Activated CD4-positive, alpha-beta T cell treated with anti-CD3 and anti-CD28 coated beads, Interleukin-2, amount 50 U/mL, for 48 hours (primary cell): ENCODE measurements at regions not wholly inside any gene's neighbourhood (a gene's known extent, or its start where the extent isn't known, plus 50 kb on each side); places are given as distances from the start of the nearest gene placed in this dataset.
"Not testable (repeated sequence)": the region's sequence is repeated elsewhere in the genome, so short reads cannot be mapped to it uniquely, and the experiment has no call there.

ENCODE experiments used
- DNase-seq, 2 experiments: peaks; one replicate each; pipeline ENCODE4 v3.0.0-alpha.2; 2020

DNA sequence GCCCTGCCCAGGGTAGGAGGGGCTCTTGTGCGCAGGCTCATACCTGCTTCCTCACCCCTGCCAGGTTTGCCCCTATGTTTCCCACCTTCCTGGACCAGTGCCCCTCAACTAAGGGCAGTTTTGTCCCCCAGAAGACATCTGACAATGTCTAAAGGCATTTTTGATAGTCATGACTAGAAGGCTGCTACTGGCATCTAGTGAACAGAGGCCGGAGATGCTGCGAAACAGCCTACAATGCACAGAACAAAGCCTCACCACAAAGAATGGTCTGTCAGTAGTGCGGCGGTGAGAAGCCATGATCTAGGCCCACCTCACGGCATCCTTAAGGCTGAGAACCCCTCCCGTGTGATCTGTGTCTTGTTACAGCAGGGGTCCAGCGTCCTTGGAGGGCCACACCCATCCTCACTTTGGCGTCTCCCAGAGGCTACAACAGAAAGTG lies 96.0 kb downstream of the TMEM17 start:
- DNase-seq: no peak

DNA sequence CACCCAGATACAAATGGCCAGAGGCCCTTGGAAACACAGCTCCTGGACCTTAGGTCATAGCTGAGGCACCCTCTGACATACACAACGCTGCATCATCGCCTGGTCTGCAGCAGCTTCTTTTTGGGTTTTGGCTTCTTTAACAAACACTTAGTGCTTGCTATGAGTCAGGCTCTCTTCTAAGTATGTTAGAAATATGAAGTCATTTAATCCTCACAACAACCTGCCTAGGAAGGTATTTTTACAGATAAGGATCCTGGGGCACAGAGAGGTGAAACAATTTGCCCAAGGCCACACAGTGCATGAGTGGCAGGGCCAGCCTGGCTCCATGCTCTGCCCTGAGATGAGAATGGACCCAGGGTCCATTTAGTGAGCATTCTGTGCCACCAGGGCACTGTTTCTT lies 96.6 kb downstream of the TMEM17 start:
- DNase-seq: no peak

DNA sequence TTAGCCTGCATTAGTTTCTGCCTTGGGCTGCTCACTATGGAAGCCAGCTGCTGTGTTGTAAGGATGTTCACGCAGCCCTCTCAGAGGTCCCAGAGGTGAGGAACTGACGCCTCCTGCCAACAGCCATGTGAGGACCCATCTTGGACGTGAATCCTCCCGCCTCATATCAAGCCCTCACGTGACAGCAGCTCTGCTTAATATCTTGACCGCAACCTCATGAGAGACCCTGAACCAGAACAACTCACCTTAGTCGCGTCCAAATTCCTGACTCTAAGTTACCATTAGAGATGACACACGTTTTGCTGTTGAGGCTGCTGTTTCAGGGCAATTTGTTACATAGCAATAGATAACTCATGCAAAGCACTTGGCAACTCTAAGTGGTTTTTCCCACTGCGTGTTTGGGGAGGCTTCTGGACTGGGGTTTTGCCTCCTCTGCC lies 97.7 kb downstream of the TMEM17 start:
- DNase-seq: no peak

DNA sequence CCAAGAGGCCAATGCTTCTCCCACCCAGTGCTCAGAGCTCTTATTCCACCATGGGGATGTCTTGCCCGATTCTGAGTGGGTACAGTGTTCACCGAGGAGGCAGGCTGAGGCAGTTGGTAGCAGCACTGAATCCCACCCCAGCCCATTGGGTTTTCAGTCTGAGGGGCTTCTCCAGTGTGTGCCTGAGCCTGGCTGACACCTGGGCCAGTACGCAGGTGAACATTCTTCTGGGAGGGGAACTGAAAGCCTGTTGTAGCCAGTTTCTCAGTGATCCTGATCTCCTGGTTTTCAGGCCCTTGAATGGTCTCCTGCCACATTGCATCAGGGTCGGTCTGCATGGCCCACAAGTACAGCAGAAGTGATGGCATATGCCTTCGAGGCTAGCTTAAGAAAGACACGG lies 98.2 kb downstream of the TMEM17 start:
- DNase-seq: no peak

DNA sequence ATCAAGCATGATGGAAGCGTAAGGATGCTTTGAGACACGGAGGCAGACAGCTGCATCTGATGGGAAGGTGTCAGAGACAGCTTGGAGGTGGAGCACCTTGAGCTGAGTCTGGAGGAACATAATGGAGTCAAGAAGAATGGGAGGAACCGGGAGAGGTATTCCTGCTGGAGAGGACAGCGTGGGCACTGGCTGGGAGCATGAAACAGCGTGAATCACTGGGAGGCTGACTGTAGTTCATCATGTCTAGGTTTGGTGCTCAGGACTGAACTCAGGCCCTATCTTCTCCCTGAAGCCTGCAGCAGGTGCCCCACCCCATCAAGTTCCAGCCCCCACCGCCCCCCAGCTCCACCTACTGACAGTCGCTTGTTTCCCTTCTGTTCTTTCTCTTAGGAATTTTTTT lies 98.6 kb downstream of the TMEM17 start:
- no peak for DNase-seq

DNA sequence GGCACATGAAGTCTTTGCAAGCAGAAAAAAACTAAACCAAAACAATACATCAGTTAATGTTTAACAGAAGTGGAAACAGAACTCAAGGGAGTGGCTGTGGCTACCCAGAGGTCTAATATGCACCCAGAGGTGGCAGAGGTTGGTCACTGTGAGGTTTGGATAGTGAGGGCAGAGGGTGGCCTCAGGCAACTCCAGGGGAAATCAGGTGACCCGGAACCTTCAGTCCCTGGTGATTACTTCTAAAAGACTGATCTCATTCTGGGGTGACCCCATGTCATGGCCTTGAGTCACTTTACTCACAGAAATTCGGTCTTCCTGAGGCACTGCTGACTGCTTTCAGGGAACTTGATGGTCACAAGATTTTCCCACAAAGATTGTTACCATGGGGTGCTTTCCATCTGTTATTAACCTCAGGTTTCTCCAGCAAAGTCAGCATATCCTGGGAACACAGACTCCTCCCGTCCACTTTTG lies 99.4 kb downstream of the TMEM17 start:
- no peak for DNase-seq

DNA sequence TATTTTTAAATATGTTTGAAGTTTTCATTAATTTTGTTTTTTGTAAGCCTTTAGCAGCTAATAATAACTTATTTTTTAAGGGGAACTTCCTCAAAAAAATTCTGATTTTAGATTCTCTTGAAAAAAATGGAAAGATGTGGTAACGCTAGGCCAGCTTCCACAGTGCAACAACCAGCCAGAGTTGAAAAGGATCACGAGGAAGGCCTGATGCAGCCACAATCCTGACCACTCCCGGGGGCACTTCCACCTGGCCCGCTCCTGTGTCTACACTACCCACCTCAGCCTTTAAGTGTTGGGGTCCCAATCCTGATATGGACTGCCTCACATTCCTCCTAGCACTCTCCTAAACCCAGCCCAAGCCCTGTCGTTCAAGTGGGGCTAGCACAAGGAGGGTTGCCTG lies 101.1 kb downstream of the TMEM17 start:
- no peak for DNase-seq

DNA sequence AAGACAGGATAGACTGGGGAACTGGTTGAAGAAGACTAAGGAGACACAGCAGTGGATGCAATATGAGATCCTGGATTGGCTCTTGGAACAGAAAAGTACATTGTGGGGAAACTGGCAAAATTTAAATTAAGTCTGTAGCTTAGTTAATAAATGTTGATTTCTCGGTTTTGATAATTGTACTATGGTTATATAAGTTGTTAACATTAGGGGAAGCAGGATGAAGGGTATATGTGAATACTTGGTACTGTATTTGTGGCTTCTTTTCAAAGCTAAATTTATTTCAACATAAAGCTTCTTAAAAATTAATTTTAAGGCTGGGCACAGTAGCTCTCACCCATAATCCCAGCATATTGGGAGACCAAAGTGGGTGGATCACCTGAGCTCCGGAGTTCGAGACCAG lies 103.8 kb downstream of the TMEM17 start:
- DNase-seq: no peak

DNA sequence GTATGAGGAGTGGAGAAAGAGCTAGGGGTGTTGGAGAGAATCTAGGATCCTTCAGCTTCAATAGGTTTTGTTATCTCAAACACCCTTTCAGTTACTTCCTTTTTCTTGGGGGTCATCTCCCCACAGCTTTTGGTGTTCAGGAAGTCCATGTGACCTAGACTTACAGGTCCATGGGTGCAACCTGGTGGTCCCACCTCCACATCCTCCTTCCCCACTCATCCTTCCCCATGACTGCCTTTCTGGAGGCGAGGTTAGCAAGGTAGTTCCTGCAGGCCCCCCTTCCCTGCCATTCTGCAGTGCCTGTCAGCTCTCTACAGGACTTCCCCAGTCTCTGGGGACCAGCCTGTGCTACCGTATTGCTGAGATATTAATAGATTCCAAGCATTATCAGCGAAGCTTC lies 107.6 kb downstream of the TMEM17 start:
- DNase-seq: no peak

DNA sequence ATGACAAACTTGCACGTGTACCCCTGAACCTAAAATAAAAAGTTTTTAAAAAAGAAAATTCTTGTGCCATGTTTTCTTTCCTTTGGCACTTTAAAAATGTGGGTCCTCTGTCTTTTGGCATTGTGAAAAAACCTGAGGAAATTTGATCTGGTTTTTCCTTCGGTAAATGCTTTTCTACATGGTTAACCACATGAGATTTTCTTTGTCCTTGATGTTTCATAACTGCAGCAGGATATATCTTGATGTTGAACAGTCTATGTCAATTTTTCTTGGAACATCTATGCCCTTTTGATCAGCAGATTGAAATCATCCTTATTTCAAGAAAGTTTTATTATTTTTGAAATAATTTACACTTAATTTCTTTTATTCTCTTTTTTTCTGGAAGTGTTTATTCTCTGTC lies 109.1 kb downstream of the TMEM17 start:
- DNase-seq: no peak

DNA sequence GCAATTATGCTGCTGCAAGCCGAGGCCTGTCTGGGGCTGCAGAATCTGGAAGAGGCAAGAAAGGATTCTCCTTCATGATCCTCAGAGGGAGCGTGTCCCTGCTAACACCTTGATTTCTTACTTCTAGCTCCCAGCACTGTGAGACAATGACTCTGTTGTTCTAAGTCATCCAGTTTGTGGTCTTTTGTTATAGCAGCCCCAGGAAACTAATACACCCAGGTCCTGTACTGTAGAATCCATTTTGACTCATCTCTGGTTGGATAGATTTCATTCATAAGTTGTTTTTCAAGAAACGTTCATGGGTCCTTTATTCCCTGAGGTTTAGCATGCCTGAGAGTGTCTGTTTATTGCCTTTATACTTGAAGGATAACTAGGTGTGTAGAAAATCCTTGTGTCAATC lies 112.7 kb downstream of the TMEM17 start:
- no peak for DNase-seq

DNA sequence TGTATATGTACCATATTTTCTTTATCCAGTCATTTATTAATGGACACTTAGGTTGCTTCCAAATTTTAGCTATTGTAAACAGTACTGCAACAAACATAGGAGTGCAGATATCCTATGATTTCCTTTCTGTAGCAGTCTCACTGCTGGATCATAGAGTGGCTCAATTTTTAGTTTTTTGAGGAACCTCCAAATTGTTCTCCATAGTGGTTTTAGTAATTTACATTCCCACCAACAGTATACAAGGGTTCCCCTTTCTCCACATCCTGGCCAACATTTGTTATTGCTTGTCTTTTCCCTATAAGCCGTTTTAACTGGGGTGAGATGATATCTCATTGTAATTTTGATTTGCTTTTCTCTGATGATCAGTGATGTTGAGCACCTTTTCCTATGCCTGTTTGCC lies 114.3 kb downstream of the TMEM17 start:
- DNase-seq: no peak

DNA sequence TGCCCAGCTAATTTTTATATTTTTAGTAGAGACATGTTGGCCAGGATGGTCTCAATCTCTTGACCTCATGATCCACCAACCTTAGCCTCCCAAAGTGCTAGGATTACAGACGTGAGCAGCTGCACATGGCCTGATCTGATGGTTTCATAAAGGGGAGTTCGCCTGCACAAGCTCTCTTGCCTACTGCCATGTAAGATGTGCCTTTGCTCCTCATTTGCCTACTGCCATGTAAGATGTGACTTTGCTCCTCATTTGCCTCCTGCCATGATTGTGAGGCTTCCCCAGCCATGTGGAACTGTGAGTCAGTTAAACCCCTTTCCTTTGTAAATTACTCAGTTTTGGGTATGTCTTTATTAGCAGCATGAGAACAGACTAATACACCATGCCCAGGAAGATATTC lies 119.6 kb downstream of the TMEM17 start:
- DNase-seq: not testable (repeated sequence)

DNA sequence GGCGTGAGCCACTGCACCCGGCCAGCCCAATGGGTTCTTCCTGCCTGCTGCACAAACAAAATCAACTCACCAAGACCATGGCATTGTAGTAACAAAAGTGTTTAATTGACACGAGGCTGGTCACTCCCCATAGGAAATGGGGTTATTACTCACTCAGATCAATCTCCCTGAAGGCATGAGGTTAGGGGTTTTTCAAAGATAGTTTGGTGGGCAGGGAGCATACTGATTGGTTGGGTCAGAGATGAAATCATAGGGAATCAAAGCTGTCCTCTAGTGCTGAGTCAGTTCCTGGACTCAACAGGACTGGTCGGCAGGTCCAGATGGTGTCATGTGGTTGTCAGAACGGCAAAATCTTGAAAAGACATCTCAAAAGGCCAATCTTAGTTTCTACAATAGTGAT lies 122.1 kb downstream of the TMEM17 start:
- no peak for DNase-seq

DNA sequence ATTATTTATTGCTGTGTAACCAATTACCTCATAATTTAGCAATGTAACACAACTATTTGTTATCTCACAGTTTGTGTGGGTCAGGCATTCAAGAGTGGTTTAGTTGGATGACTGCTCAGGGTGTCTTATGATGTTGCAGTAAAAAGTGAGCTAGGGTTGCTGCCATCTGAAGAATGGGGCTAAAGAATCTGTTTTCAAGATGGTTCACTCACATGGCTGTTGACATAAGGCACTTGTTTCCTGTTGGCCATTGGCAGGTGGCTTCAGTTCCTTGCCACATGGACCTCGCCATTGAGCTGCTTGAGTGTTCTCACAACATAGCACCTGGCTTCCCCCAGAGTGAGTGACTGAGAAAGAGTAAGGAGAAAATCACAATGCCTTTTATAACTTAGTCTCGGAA lies 123.2 kb downstream of the TMEM17 start:
- no peak for DNase-seq

DNA sequence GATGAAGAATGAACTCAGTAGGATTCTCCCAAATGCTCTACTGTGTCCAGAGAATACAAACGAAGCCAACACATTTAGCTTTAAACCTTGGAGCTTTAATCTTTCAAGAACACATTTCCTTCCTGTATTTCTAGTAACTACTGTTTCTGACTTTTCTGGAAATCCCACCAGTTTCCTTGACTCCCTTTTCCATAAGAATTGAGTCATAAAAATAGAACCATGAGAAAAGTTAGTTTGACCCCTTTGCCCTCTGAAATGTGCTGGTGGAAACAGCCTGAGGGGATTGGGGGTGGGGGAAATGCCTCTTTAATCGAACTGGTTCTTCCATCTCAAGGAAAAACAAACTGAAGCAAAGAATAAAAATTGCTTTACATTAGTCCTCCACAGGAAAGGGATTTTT lies 123.9 kb downstream of the TMEM17 start:
- no peak for DNase-seq

DNA sequence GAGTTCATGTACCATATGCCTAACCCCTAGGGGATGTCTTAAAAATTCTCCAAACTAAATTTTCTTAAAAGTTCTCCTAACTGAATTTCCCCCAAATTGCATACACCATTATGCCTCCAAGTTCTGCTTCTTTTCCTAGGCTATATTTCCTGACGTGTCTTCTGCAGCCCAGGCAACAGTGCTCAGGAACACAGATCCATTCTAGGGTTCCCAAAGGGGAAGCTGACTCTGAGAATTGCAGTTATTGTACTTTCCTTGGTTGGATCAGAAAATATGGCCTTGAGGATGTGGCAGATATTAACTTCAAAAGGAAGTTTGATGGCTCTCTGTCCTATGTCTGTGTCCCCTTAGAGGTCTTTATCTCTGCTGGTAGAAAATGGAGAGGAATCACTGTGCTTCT lies 124.3 kb downstream of the TMEM17 start:
- DNase-seq: no peak

DNA sequence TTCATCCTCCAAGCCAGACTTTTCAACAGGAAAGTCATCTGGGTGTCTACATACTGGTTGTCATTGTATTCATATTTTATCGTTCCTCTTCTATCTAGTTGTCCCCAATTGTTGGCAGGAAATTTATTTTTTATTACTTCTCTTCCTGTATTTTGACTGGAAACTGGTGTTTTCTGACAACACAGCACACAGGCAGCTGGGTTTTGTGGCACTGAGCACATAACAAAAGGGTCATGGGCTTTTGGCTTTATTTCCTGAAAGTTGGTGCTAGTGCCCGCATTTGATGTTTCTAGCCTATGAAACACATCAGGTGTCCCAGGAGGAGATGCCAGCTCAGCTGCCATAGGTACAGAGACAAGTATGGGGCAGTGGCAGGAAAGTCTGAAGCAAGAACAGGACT lies 126.4 kb downstream of the TMEM17 start:
- no peak for DNase-seq

DNA sequence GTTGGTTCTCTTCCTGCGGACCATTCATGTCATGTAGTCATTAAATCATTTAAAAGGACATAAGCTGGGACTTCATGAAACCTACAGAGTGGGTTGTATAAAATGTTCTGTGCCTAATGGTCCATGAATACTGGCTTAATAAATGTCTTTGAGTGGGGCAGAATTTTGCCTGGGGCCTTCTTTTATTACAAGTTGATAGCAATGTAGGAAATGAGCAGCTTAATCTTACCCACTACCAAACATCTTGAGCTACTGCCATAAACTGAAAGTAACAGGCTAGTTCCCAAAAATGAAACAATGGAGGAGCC lies 130.9 kb downstream of the TMEM17 start:
- no peak for DNase-seq

DNA sequence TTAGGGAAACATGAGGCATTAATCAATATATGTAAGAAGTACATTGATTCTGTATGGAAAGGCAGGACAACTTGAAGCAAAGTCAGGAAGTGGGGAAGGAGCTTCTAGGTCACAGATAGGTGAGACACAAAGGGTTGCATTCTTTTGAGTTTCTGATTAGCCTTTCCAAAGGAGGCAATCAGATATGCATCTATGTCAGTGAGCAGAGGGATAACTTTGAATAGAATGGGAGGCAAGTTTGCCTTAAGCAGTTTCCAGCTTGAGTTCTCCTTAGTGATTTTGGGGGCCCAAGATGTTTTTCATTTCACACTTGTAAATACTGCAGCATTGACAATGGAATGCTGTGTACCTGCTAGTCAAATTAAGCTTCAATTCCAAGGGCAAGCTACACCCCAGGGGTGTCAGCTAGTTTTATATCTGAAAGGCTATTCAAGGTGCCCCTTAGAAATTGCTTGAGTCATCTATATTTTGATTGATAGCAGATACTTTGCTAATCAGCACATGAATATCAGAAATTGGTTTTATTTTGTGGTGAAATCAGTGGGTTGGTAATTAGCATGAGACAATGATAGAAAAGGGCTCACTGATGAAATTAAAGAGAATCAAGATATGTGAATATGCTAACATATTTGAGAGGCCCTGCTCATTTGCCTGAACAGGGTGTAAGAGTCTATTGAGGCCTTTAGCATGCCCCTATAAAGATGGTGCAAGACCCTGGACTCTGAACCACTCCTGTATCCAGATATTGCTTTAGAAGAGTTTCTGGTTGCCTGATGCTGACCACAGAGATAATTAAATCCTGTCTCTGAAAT lies 131.5 kb downstream of the TMEM17 start:
- no peak for DNase-seq

DNA sequence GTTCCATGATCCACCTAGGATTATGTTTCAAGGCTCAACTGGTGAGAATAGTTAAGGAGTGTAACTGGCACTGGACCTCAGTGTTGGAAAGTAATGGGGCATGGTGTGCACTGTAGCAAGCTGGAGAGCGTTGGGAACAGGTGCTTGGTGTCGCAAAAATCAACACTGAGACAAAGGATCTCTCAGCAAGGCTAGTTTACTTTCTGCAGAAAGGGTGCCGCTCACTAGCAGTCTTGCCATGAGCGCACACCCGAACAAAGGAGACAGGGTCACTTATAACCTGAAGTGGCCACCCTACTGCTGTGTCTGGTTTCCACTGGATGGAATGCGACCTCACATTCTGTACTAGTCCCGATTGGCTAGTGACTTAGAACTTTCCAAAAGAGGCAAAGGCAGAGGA lies 133.2 kb downstream of the TMEM17 start:
- DNase-seq: no peak

DNA sequence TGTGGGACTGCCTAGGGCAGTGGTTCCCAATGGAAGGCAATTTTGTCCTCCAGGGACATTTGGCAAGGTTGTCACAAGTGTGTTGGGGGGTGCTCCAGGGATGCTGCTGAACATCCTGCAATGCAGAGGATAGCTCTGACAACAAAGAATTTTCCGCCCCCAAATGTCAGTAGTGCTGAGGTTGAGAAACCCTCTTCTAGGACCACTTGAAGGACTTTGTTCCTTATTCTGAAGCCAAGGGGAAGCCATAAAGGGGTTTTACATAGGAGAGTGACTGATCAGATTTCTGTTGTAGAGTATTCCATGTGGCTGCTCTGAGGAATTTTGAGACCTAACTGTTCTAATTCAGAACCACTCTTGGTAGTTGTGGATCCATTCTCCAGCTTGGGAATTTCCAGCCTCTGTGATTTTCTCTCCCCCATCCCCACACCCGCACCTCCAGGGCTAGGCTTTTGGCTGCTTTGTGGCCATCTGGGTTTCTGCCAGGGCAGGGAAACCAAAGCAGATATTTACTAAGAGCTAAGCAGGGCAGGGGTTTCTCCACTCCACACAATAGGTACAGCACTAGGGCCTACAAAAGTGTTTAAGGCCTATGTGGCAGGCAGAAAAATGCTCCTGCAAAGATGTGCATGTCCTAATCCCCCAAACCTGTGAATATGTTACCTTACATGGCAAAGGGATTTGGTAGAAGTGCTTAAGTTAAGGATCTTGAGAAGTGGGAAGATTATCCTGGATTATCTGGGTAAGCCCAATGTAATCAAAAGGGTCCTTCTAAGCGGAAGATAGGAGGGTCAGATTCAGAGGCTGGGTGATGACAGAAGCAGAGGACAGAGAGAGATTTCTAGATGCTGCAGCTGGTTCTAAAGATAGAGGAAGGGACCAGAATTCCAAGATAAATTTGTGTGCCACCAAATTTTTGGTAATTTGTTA lies 135.4 kb downstream of the TMEM17 start:
- no peak for DNase-seq

DNA sequence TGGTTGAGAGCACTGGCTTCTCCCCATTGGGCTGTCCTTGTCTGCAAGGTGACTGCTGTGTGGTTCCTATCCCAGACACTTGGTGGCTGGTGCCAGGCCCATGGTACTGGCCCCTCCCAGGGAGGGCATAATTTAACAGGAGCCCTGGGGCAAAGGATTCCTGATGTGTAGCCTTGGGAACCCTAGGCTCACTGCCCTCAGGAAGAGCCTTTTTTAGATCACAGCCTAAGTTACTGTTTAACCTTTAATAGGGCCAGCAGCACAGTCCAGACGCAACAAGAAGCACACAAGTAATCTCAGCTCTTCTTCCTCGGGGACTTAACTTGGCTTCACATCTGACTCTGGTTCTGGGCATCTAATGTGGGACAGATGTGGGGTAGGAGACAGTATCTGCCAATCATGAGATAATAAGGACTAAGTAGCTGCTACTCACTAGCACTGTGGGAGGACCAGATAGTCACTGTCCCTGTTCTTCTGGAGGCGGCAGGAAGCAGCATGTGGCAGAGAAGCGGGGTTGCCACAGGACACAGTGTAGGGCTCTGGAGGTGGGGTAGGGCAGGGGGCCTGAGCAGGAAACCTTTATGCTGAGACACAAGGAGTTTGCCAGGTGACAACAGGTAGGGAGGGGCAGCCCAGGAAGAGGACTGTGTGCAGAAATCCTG lies 136.3 kb downstream of the TMEM17 start:
- DNase-seq: no peak
